H9 (cell line): ENCODE measurements at regions not wholly inside any gene's neighbourhood (a gene's known extent, or its start where the extent isn't known, plus 50 kb on each side); places are given as distances from the start of the nearest gene placed in this dataset.

ENCODE experiments used
- DNase-seq: peaks from one replicate; pipeline ENCODE4 v3.0.0-alpha.2; 2017
- H2AFZ ChIP-seq: one replicate; pipeline ENCODE4 v1.6.1; 2013; ENCODE audit warnings: mild to moderate bottlenecking, low read length, control low read depth, moderate library complexity
- H2AK5ac ChIP-seq: 2 replicates; pipeline ENCODE4 v1.6.1; 2013; ENCODE audit warnings: low read length, control low read depth, mixed read lengths; ENCODE audit not compliant: insufficient read length
- H2BK120ac ChIP-seq: one replicate; pipeline ENCODE4 v1.6.1; 2013; ENCODE audit warnings: low read depth, mild to moderate bottlenecking, low read length, control low read depth, inconsistent platforms; ENCODE audit not compliant: poor library complexity, severe bottlenecking
- H2BK12ac ChIP-seq: 2 replicates; pipeline ENCODE4 v1.6.1; 2013; ENCODE audit warnings: low read length, control low read depth, mixed read lengths, low read depth; ENCODE audit not compliant: insufficient read length
- H2BK15ac ChIP-seq: 2 replicates; pipeline ENCODE4 v1.6.1; 2013; ENCODE audit warnings: low read depth, low read length, control low read depth
- H2BK20ac ChIP-seq: one replicate; pipeline ENCODE4 v1.6.1; 2013; ENCODE audit warnings: low read depth, mild to moderate bottlenecking, low read length, control low read depth, inconsistent platforms; ENCODE audit not compliant: poor library complexity, severe bottlenecking
- H2BK5ac ChIP-seq: 2 replicates; pipeline ENCODE4 v1.6.1; 2013; ENCODE audit warnings: low read length, control low read depth, mixed read lengths; ENCODE audit not compliant: insufficient read length
- H3K14ac ChIP-seq: 2 replicates; pipeline ENCODE4 v1.6.1; 2013; ENCODE audit warnings: low read length, control low read depth; ENCODE audit not compliant: insufficient read depth
- H3K18ac ChIP-seq: 2 replicates; pipeline ENCODE4 v1.6.1; 2013; ENCODE audit warnings: low read depth, mild to moderate bottlenecking, mixed read lengths, low read length, control low read depth; ENCODE audit not compliant: insufficient read length
- H3K23ac ChIP-seq: 2 replicates; pipeline ENCODE4 v1.6.1; 2013; ENCODE audit warnings: low read length, control low read depth, mixed read lengths, low read depth; ENCODE audit not compliant: insufficient read length
- H3K23me2 ChIP-seq: 2 replicates; pipeline ENCODE4 v1.6.1; 2013; ENCODE audit warnings: low read depth, mild to moderate bottlenecking, mixed read lengths, low read length, control low read depth; ENCODE audit not compliant: insufficient read length, poor library complexity, severe bottlenecking
- H3K27ac ChIP-seq: 2 replicates; pipeline ENCODE4 v1.5.1; 2013; ENCODE audit warnings: low read length, control low read depth, mixed read lengths, low read depth; ENCODE audit not compliant: insufficient read length
- H3K27me3 ChIP-seq: 2 replicates; pipeline ENCODE4 v1.6.1; 2013; ENCODE audit warnings: low read length, control low read depth, inconsistent platforms; ENCODE audit not compliant: insufficient read depth
- H3K4ac ChIP-seq: 2 replicates; pipeline ENCODE4 v1.6.1; 2013; ENCODE audit warnings: low read depth, mild to moderate bottlenecking, control low read depth, inconsistent platforms, low read length, moderate library complexity
- H3K4me1 ChIP-seq: 2 replicates; pipeline ENCODE4 v1.6.1; 2013; ENCODE audit warnings: low read length, control low read depth, inconsistent platforms; ENCODE audit not compliant: insufficient read depth
- H3K4me2 ChIP-seq: 2 replicates; pipeline ENCODE4 v1.6.1; 2013; ENCODE audit warnings: low read length, control low read depth, mixed read lengths; ENCODE audit not compliant: insufficient read length, insufficient read depth
- H3K56ac ChIP-seq: 2 replicates; pipeline ENCODE4 v1.6.1; 2013; ENCODE audit warnings: low read depth, mild to moderate bottlenecking, mixed read lengths, low read length, control low read depth; ENCODE audit not compliant: insufficient read length
- H3K79me1 ChIP-seq: 2 replicates; pipeline ENCODE4 v1.6.1; 2013; ENCODE audit warnings: low read depth, mild to moderate bottlenecking, moderate library complexity, low read length, control low read depth, inconsistent platforms; ENCODE audit not compliant: insufficient read depth, poor library complexity, severe bottlenecking
- H3K79me2 ChIP-seq: 2 replicates; pipeline ENCODE4 v1.6.1; 2013; ENCODE audit warnings: low read length, control low read depth, inconsistent platforms; ENCODE audit not compliant: insufficient read depth
- H3K9ac ChIP-seq: 2 replicates; pipeline ENCODE4 v1.6.1; 2013; ENCODE audit warnings: low read length, control low read depth, mixed read lengths; ENCODE audit not compliant: insufficient read length; ENCODE audit errors: extremely low read depth
- H3K9me3 ChIP-seq: one replicate; pipeline ENCODE4 v1.6.1; 2013; ENCODE audit warnings: low read depth, low read length, inconsistent platforms; ENCODE audit not compliant: control insufficient read depth
- H3T11ph ChIP-seq: one replicate; pipeline ENCODE4 v1.6.1; 2013; ENCODE audit warnings: mild to moderate bottlenecking, low read length, control low read depth, inconsistent platforms
- H4K20me1 ChIP-seq: one replicate; pipeline ENCODE4 v1.6.1; 2013; ENCODE audit not compliant: control insufficient read depth, insufficient read length, insufficient read depth
- H4K5ac ChIP-seq: 2 replicates; pipeline ENCODE4 v1.6.1; 2013; ENCODE audit warnings: low read depth, mild to moderate bottlenecking, mixed read lengths, low read length, control low read depth; ENCODE audit not compliant: insufficient read length
- H4K8ac ChIP-seq: replicated peaks from 2 replicates; pipeline ENCODE4 v1.6.1; 2013; ENCODE audit warnings: low read length, control low read depth, mixed read lengths, low read depth; ENCODE audit not compliant: insufficient read length
- H4K91ac ChIP-seq: 2 replicates; pipeline ENCODE4 v1.6.1; 2013; ENCODE audit warnings: low read depth, mild to moderate bottlenecking, moderate library complexity, mixed read lengths, low read length, control low read depth; ENCODE audit not compliant: insufficient read length
- H3K27ac Mint-ChIP-seq, 3 experiments: 2 replicates in 2 of 3; 3 replicates in 1 of 3; pipeline ENCODE4 v1.8.0; 2020 to 2021; ENCODE audit warnings: mixed read lengths in 3 of 3, mild to moderate bottlenecking in 1 of 3, moderate library complexity in 1 of 3
- H3K27me3 Mint-ChIP-seq: 2 replicates; pipeline ENCODE4 v1.8.0; 2021; ENCODE audit warnings: low read depth, mild to moderate bottlenecking, moderate library complexity, mixed read lengths
- H3K36me3 Mint-ChIP-seq, 3 experiments: 2 replicates in 2 of 3; 3 replicates in 1 of 3; pipeline ENCODE4 v1.8.0; 2020 to 2021; ENCODE audit warnings: low read depth in 3 of 3, mixed read lengths in 3 of 3; ENCODE audit not compliant: insufficient read depth in 1 of 3
- H3K4me1 Mint-ChIP-seq, 2 experiments: 2 replicates each; pipeline ENCODE4 v1.8.0; 2020; ENCODE audit warnings: mixed read lengths in 2 of 2
- H3K4me3 Mint-ChIP-seq, 2 experiments: 2 replicates in 1 of 2; 3 replicates in 1 of 2; pipeline ENCODE4 v1.8.0; 2020 to 2021; ENCODE audit warnings: mild to moderate bottlenecking in 2 of 2, mixed read lengths in 2 of 2, moderate library complexity in 1 of 2
- H3K9me3 Mint-ChIP-seq, 2 experiments: 2 replicates in 1 of 2; 3 replicates in 1 of 2; pipeline ENCODE4 v1.8.0; 2020; ENCODE audit warnings: mild to moderate bottlenecking in 2 of 2, mixed read lengths in 2 of 2, moderate library complexity in 1 of 2
- WGBS: extraction: QIAGEN DNeasy Blood & Tissue Kit; methylation state at CpG from one replicate; pipeline ENCODE4 v1.1.7; 2013; ENCODE audit warnings: missing lambda C conversion rate, low lambda C conversion rate, mixed read lengths; ENCODE audit not compliant: insufficient read length; ENCODE audit errors: extremely low coverage; 5-methylcytosine and 5-hydroxymethylcytosine counted together
- TF ChIP-seq, protein P1 (sequence below): fragments of 200-600 bp; sonication (generic); conservative IDR thresholded peaks from 3 replicates; pipeline ENCODE4 v1.8.0; 2021; ENCODE audit warnings: antibody characterized with exemption, mild to moderate bottlenecking

GRCh38 chr5:114782869-114783268 is 386.8 kb downstream of the TRIM36 start:
- no peak overlapping the region for H3K9ac ChIP-seq
- no peak overlapping the region for H3K4me2 ChIP-seq
- no peak overlapping the region for H3K4ac ChIP-seq
- no peaks in the 10 kb centered on the region for H3K23me2 ChIP-seq
- no peaks in the 10 kb centered on the region for H4K20me1 ChIP-seq
- H4K5ac ChIP-seq = no peak overlapping the region
- no peak overlapping the region for H3K23ac ChIP-seq
- H3K18ac ChIP-seq = no peak overlapping the region
- no peak overlapping the region for H2BK15ac ChIP-seq
- H2BK20ac ChIP-seq = no peak overlapping the region
- no peaks in the 10 kb centered on the region for H3K79me1 ChIP-seq
- no peak overlapping the region for H4K8ac ChIP-seq
- H3T11ph ChIP-seq = no peak overlapping the region
- Mint-ChIP-seq H3K4me3 (no peak overlapping the region), H3K27ac (no peak overlapping the region), H3K4me1 (no peaks in the 10 kb centered on the region), H3K36me3 (no peaks in the 10 kb centered on the region), H3K9me3 (no peaks in the 10 kb centered on the region), H3K27me3 (no peaks in the 10 kb centered on the region)
- no CpG with 5 or more reads among the region's 8 CpGs for WGBS
- TF ChIP-seq, protein P1, sequence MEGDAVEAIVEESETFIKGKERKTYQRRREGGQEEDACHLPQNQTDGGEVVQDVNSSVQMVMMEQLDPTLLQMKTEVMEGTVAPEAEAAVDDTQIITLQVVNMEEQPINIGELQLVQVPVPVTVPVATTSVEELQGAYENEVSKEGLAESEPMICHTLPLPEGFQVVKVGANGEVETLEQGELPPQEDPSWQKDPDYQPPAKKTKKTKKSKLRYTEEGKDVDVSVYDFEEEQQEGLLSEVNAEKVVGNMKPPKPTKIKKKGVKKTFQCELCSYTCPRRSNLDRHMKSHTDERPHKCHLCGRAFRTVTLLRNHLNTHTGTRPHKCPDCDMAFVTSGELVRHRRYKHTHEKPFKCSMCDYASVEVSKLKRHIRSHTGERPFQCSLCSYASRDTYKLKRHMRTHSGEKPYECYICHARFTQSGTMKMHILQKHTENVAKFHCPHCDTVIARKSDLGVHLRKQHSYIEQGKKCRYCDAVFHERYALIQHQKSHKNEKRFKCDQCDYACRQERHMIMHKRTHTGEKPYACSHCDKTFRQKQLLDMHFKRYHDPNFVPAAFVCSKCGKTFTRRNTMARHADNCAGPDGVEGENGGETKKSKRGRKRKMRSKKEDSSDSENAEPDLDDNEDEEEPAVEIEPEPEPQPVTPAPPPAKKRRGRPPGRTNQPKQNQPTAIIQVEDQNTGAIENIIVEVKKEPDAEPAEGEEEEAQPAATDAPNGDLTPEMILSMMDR = peak; percentile 61; the same call in 2 of the 3 replicates
- peak; percentile 69 for DNase-seq
- no peak overlapping the region for H2BK120ac ChIP-seq
- no peaks in the 10 kb centered on the region for H3K27me3 ChIP-seq
- H3K27ac ChIP-seq = no peak overlapping the region
- no peak overlapping the region for H4K91ac ChIP-seq
- no peaks in the 10 kb centered on the region for H3K9me3 ChIP-seq
- H2BK12ac ChIP-seq = no peak overlapping the region
- no peaks in the 10 kb centered on the region for H3K79me2 ChIP-seq
- no peak overlapping the region for H3K56ac ChIP-seq
- no peak overlapping the region for H2AK5ac ChIP-seq
- H3K4me1 ChIP-seq = no peaks in the 10 kb centered on the region
- no peak overlapping the region for H2BK5ac ChIP-seq
- no peak overlapping the region for H2AFZ ChIP-seq
- no peak overlapping the region for H3K14ac ChIP-seq
